ENCODE measurements at regions not wholly inside any gene's neighbourhood (a gene's known extent, or its start where the extent isn't known, plus 50 kb on each side); places are given as distances from the start of the nearest gene placed in this dataset.

- no peak for DNase-seq (ENCODE audit: low spot score, unreplicated experiment)
- H3K9me3 Mint-ChIP-seq (ENCODE audit: low read depth), result peaks cover 4% of the 10 kb centered on the region
- TF ChIP-seq, protein P1, sequence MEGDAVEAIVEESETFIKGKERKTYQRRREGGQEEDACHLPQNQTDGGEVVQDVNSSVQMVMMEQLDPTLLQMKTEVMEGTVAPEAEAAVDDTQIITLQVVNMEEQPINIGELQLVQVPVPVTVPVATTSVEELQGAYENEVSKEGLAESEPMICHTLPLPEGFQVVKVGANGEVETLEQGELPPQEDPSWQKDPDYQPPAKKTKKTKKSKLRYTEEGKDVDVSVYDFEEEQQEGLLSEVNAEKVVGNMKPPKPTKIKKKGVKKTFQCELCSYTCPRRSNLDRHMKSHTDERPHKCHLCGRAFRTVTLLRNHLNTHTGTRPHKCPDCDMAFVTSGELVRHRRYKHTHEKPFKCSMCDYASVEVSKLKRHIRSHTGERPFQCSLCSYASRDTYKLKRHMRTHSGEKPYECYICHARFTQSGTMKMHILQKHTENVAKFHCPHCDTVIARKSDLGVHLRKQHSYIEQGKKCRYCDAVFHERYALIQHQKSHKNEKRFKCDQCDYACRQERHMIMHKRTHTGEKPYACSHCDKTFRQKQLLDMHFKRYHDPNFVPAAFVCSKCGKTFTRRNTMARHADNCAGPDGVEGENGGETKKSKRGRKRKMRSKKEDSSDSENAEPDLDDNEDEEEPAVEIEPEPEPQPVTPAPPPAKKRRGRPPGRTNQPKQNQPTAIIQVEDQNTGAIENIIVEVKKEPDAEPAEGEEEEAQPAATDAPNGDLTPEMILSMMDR (IDR thresholded peaks at IDR 0.05; ENCODE audit: unreplicated experiment), result no peak
- H3K27me3 Mint-ChIP-seq, result no peaks in the 10 kb centered on the region
- no peaks in the 10 kb centered on the region for H3K4me1 Mint-ChIP-seq (ENCODE audit: low read depth)
- H3K27ac Mint-ChIP-seq, result no peak overlapping the region
- no peak overlapping the region for H3K4me3 Mint-ChIP-seq (ENCODE audit: low read depth)
- no peaks in the 10 kb centered on the region for H3K36me3 Mint-ChIP-seq (ENCODE audit: insufficient read depth)
Observed at GRCh38 chr4:163582703-163583102, 88.2 kb downstream of the TMA16 start.

- peak overlapping the region; percentile 93 for H3K27ac Mint-ChIP-seq
- H3K36me3 Mint-ChIP-seq (ENCODE audit: insufficient read depth), result no peaks in the 10 kb centered on the region
- no peaks in the 10 kb centered on the region for H3K27me3 Mint-ChIP-seq
- peaks cover 37% of the 10 kb centered on the region for H3K4me1 Mint-ChIP-seq (ENCODE audit: low read depth)
- H3K4me3 Mint-ChIP-seq (ENCODE audit: low read depth), result no peak overlapping the region
- TF ChIP-seq, protein P1 (IDR thresholded peaks at IDR 0.05; ENCODE audit: unreplicated experiment), result peak; percentile 55
- H3K9me3 Mint-ChIP-seq (ENCODE audit: low read depth), result peaks cover 7% of the 10 kb centered on the region
- no peak for DNase-seq (ENCODE audit: low spot score, unreplicated experiment)
Observed at GRCh38 chr4:163587867-163588266, 93.4 kb downstream of the TMA16 start.

DNA sequence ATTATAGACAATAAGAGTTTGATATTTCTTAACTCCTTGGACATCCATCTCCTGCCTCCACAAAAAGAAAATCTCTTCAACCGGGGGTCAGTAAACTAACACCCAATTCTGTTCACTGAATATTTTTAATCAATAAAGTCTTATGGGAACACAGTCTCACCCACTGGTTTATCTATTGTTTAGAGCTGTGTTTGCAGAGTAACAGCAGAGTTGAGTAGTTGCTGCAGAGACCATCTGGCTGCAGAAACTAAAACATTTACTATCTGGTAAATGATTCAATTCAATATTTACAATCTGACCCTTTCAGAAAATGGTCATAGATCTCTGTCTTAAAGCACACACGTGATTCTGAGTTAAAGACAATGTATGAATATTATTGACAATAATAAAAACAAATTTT, 94.0 kb downstream of the TMA16 start:
- peak overlapping the region; percentile 93 for H3K27ac Mint-ChIP-seq
- no peaks in the 10 kb centered on the region for H3K27me3 Mint-ChIP-seq
- no peaks in the 10 kb centered on the region for H3K36me3 Mint-ChIP-seq (ENCODE audit: insufficient read depth)
- peak overlapping the region; percentile 21 for H3K4me3 Mint-ChIP-seq (ENCODE audit: low read depth)
- peaks cover 7% of the 10 kb centered on the region for H3K9me3 Mint-ChIP-seq (ENCODE audit: low read depth)
- DNase-seq (ENCODE audit: low spot score, unreplicated experiment), result no peak
- peaks cover 37% of the 10 kb centered on the region for H3K4me1 Mint-ChIP-seq (ENCODE audit: low read depth)
- TF ChIP-seq, protein P1 (IDR thresholded peaks at IDR 0.05; ENCODE audit: unreplicated experiment), result no peak

GRCh38 chr4:163590103-163590502, 95.6 kb downstream of the TMA16 start:
- Mint-ChIP-seq H3K4me1 (ENCODE audit: low read depth) (peaks cover 42% of the 10 kb centered on the region), H3K4me3 (ENCODE audit: low read depth) (no peak overlapping the region), H3K27me3 (no peaks in the 10 kb centered on the region), H3K27ac (peak overlapping the region; percentile 73), H3K9me3 (ENCODE audit: low read depth) (peaks cover 7% of the 10 kb centered on the region), H3K36me3 (ENCODE audit: insufficient read depth) (no peaks in the 10 kb centered on the region)
- TF ChIP-seq, protein P1 (IDR thresholded peaks at IDR 0.05; ENCODE audit: unreplicated experiment), result no peak
- no peak for DNase-seq (ENCODE audit: low spot score, unreplicated experiment)

GRCh38 chr4:163590619-163591264, 96.3 kb downstream of the TMA16 start:
- TF ChIP-seq, protein P1 (IDR thresholded peaks at IDR 0.05; ENCODE audit: unreplicated experiment), result no peak
- Mint-ChIP-seq H3K4me3 (ENCODE audit: low read depth) (no peak overlapping the region), H3K36me3 (ENCODE audit: insufficient read depth) (no peaks in the 10 kb centered on the region), H3K4me1 (ENCODE audit: low read depth) (peaks cover 42% of the 10 kb centered on the region), H3K27ac (peak overlapping the region; percentile 73), H3K27me3 (no peaks in the 10 kb centered on the region), H3K9me3 (ENCODE audit: low read depth) (peaks cover 12% of the 10 kb centered on the region)
- no peak for DNase-seq (ENCODE audit: low spot score, unreplicated experiment)
